ENCODE measurements at regions not wholly inside any gene's neighbourhood (a gene's known extent, or its start where the extent isn't known, plus 50 kb on each side); places are given as distances from the start of the nearest gene placed in this dataset.

- no TSS peak for BruUV-seq (replicated peaks)
- intact Hi-C loops (cut with micrococcal nuclease; ENCODE audit: unreplicated experiment) (no loop called here), in situ Hi-C loops (cut with HindIII; ENCODE audit: low pct_unique_long_range_greater_than_20kb, low sequenced_read_pairs) (no loop called here)
- DNase-seq (ENCODE audit: low read depth, low spot score) (no peak), ATAC-seq (no peak)
- Histone ChIP-seq H3K4me1 (ENCODE audit: control insufficient read depth, insufficient read depth, low read length) (no peaks in the 10 kb centered on the region), H3K27ac (ENCODE audit: low read length) (no peak overlapping the region), H3K4me3 (ENCODE audit: low read depth in 2 of 2, low read length in 2 of 2) (no peak overlapping the region), H3K9me3 (ENCODE audit: control insufficient read depth, insufficient read depth, low read depth, low read length) (no peaks in the 10 kb centered on the region), H3K27me3 (ENCODE audit: control insufficient read depth, insufficient read depth, low read length) (no peaks in the 10 kb centered on the region), H3K36me3 (ENCODE audit: control insufficient read depth, insufficient read depth, low read length) (no peaks in the 10 kb centered on the region)
- POLR2A ChIA-PET = interaction anchor here (0.5 kb wide), 1 partner anchor 8 kb away, joined by 5 read pairs; no protein-coding TSS in a partner anchor
- CTCF ChIA-PET = no interaction called here
- no peak for TF ChIP-seq REST (IDR thresholded peaks at IDR 0.05; ENCODE audit: insufficient read depth in 1 of 2, low read depth in 2 of 2, low read length in 1 of 2)
- TF ChIP-seq TCF7L2 (IDR thresholded peaks at IDR 0.05; ENCODE audit: low read depth, low read length) = no peak
- TF ChIP-seq SIN3A (IDR thresholded peaks at IDR 0.05; ENCODE audit: borderline replicate concordance, insufficient read depth, low read depth, low read length) = no peak
- TF ChIP-seq POLR2AphosphoS5 (IDR thresholded peaks at IDR 0.05; ENCODE audit: low read depth, low read length) = no peak
- no peak for TF ChIP-seq CTCF (IDR thresholded peaks at IDR 0.05)
These were observed 265.2 kb upstream of the RASA1 start for GRCh38 chr5:87002485-87002884.

- TF ChIP-seq CTCF (IDR thresholded peaks at IDR 0.05) = no peak
- no peak for TF ChIP-seq TCF7L2 (IDR thresholded peaks at IDR 0.05; ENCODE audit: low read depth, low read length)
- TF ChIP-seq SIN3A (IDR thresholded peaks at IDR 0.05; ENCODE audit: borderline replicate concordance, insufficient read depth, low read depth, low read length) = no peak
- CTCF ChIA-PET = no interaction called here
- no TSS peak for BruUV-seq (replicated peaks)
These were observed 263.6 kb upstream of the RASA1 start for GRCh38 chr5:87004101-87004500.

More at GRCh38 chr5:87004101-87004500, 263.6 kb upstream of the RASA1 start:
- H3K27me3 ChIP-seq (ENCODE audit: control insufficient read depth, insufficient read depth, low read length) = no peaks in the 10 kb centered on the region
- ATAC-seq (no peak), DNase-seq (ENCODE audit: low read depth, low spot score) (no peak)
- in situ Hi-C loops (cut with HindIII; ENCODE audit: low pct_unique_long_range_greater_than_20kb, low sequenced_read_pairs) (no loop called here), intact Hi-C loops (cut with micrococcal nuclease; ENCODE audit: unreplicated experiment) (no loop called here)
- POLR2A ChIA-PET = no interaction called here
- H3K36me3 ChIP-seq (ENCODE audit: control insufficient read depth, insufficient read depth, low read length) = no peaks in the 10 kb centered on the region
- no peak overlapping the region for H3K27ac ChIP-seq (ENCODE audit: low read length)
- H3K9me3 ChIP-seq (ENCODE audit: control insufficient read depth, insufficient read depth, low read depth, low read length) = no peaks in the 10 kb centered on the region
- H3K4me3 ChIP-seq (ENCODE audit: low read depth in 2 of 2, low read length in 2 of 2) = no peak overlapping the region
- no peaks in the 10 kb centered on the region for H3K4me1 ChIP-seq (ENCODE audit: control insufficient read depth, insufficient read depth, low read length)
